GM19193 (cell line): ENCODE measurements at regions not wholly inside any gene's neighbourhood (a gene's known extent, or its start where the extent isn't known, plus 50 kb on each side); places are given as distances from the start of the nearest gene placed in this dataset.

Experiments used
- POLR2A ChIP-seq: IDR thresholded peaks from 4 replicates; pipeline ENCODE4 v1.6.1; 2011; ENCODE audit not compliant: insufficient read depth, insufficient read length; ENCODE audit errors: extremely low read depth

DNA sequence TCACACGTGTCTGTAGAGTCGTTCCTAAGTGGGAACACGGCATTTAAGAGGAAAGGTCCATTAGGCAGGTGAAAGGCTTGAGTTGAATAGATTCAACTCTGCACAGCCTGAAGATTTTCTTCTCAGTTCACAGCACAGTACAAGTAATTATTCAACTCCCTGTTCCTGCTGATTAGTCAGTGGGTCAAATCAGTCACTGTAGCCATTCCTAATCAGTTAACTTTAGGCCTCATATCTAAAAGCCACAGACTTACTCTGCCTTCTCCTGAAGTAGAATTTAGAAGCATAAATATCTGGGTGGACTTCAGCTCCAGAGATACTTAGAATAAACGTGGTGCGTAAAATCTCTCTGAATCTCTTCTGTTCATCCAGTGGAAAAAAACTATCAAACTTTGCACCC is 872.4 kb downstream of the C6orf118 start:
- no peak for TF ChIP-seq POLR2A

DNA sequence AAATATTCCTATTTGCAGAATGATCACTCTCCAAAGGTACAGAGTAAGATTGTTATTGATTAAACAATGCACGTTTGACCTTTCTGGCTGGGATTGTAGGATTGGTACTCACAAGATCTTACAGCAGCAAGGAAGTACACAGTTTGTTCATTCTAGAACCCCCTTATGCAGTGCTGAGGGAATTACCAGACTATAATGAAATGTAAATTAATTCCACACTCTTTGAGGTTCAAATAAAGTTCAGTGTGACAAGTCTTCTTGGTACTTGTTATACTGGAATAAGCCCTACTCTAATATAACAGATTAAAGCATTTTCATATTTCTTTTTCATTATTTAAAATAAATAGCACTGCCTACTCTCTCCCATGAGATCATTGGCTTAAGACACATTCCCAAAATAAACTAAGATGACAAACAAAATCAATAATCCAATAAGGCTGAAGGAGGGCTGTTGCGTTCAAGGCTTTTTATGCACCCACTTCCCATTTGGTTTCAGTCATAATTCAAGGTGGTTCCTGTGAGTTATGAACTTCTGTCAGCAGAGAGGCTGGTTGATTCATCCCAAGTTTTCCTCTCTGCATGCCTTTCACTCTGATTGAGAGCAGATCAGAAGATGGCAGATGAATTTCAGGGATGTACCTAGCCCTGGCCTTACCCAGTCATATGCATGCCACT is 881.5 kb downstream of the C6orf118 start:
- TF ChIP-seq POLR2A, result no peak

DNA sequence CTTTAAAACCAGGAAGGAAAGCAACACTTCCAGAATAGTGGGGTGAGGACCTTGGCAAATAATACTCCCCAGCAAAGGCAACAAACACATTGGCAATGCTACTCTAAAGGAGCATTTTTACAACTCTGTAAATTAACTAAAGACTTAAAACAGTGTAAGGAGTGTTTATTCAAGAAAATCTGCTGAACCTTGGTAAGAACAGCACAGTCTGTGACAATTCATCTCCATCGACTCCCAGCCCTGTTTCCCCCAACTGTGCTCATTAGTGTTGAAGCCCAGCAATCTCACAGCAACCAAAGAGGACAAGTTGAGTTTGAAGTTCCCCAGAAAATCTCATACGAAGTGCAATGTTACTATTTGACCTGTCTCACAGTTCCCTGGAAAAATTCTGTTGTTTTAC is 884.9 kb downstream of the C6orf118 start:
- TF ChIP-seq POLR2A, result no peak

DNA sequence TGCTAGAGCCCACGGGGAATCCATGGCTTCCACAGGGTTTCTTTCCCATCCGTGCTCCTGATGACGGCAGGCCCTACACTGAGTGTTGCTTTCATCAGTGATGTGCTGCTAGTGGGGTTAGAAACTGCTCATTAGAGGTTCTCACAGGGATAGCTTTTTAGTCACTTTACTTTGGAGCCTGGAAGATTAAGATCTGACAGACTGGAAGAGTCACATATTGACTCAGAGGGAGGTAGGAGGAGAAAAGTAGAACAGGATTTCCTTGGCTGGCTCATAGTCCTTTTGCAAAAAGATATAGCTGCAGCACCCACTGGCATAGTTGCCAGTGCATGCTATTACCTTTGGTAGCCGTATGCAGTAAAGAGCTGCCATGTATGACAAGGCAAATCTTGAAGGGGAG is 890.3 kb downstream of the C6orf118 start:
- TF ChIP-seq POLR2A, result no peak

DNA sequence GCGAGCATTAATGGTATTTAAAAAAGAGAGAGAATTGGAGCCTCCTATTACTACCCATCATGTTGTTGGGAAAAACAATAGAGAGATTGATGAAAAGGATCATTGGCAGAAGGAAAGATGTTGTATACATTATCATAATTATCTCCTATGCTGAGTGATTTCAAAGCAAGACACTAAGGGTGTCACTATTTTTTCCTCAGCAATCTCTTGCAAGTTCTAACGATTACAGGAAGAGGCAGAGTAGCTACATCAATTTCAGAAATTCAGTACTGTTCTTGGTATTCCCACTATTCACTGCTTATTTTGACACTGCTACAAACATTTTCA is 891.2 kb downstream of the C6orf118 start:
- no peak for TF ChIP-seq POLR2A

DNA sequence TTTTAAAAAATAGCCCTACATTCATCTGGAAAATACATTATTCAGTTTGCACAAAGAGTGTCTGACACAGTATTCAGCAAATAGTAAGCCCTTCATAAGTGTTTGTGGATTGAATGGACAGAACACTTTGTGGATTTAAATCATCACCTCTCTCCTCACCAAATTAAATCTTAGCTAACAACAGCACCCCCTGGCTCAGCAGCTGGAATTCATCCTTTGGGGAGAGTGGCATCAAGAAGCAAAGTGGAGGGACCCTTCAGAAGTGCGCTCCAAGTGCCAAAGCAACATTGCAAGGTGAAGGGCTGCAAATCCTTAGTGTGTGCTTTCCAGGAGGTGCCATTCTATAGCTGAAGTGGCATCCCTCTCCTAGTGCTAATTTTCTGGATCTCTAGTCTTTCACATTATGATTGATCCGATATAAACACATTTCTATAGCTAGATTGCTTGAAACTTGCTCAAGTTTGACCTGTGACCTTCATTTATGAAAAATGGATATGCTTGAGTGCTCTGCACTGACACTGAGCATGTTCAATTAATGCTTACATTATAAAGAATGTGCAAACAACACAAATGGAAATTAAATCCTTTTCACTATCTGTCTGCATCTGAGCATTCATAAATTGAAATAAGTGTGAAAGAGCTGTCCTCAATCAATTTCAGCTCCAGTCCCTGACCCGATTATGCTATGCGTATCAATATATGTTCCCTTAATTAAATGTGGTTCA is 891.7 kb downstream of the C6orf118 start:
- TF ChIP-seq POLR2A, result no peak

DNA sequence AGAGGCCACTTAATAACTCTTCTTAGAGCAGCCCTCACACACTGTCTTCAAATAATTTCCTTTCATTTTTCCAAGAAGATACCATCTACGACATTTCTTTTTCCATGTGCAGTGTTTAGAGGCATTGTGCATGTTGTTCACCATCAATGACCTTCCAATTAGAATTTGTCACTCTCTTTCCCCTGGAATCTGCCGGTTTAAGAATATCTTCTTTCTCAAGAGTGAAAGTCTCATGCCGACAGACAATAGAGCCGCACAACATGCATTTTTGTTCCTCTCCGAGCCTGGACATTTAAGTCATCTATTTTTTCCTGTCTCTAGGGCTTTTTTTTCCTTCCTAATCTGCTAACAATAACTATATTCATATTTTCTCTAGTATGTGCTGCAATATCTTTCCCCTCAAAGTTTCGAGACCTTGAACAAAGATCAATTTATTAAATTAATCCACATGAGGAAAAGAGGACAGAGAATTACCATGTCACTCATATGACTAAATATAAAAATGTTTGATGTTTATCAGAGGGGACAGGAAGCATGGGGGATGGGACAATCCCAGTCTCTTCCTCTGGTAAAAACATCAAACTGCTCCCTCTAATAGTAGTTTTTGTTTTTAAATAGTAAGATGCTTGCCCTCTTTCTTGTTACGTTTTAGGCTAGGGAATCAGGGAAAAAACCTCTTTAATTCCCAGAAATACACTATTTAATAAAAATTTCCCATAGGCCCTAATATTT is 893.4 kb downstream of the C6orf118 start:
- TF ChIP-seq POLR2A, result no peak

DNA sequence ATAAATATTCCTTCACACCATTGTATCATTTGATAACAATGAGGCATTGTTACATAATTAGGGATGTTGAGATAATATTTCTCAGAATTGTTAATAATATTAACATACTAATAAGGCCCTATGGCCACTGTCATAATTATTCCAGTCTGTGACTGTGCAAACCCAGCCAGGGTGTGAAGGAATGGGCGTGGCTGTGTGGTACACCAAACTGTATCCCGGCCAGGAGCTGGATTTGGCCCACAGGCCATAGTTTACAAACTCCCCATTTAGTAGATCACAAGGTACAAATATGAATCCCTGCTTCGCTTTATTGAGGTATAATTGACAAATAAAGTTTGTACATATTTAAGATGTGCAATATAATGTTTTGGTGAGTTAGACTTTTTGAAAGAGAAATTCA is 894.7 kb downstream of the C6orf118 start:
- TF ChIP-seq POLR2A, result no peak

DNA sequence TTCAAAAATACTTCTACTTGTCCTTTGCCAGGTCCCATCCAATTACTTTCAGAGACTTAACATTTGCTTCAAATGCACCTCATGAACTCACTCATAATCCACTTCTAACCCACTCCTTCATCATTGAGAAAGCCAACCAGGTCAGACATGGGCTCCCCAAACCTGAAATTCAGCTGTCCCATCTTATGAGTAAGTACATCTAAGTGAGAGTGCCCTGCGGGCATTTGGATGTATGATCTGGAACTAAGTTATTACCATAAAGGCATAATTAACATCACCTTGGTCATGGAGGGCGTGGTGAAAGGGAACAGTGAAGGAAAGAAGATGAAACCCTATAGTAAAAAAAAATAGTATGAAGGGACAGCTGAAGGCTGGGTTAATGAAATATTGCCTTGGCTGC is 896.8 kb downstream of the C6orf118 start:
- TF ChIP-seq POLR2A, result no peak

DNA sequence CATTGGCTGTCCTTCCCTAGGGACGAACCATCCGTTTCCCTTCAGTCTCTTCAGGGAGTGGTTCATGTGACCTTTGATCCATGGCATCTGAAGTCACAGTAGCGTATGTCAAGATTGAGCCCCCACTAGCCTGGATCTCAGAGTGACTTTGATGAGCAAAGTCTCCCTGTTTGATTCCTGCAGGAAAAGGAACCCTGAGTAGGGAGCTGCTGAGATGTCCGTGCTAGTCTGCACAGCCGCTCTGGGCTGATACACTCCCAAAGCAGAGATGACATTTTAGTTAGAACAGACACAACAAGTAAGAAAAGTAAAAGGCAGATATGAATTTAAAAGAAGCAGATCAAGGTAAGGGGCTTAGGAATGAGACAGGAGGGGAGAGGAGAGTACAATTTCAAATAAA is 899.4 kb downstream of the C6orf118 start:
- no peak for TF ChIP-seq POLR2A

DNA sequence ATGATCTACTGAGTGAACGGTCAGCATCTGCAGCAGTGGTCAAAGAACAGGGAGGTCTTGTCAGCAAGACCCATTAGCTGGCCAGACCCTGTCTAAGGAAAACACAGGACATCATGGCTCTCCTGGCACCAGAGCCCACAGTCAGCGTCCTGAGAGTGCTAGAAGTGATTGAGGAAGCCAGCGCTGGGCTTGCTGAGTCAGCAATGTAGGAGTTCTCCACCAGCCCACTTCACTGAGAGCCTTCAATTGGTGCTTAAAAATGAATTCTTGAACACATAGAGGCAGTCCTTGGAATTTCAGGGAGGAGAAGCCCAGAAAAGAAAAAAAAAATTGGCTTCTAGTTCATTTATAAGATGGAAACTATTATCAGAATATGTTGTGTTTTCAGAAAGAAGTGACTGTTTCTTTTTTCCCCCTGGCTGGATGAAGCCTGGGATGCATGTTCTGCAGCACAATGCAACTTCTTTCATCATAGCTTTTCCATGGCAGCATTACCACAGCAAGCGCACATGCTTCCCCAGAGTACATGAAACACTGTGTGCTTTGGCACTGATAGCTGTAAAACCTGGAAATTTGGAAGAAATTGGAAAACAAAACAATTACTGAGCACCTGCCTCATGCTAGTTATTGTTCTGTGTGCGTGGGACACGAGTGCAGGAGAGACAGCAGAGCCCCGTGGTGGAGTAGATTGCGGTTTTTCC is 899.9 kb downstream of the C6orf118 start:
- no peak for TF ChIP-seq POLR2A

DNA sequence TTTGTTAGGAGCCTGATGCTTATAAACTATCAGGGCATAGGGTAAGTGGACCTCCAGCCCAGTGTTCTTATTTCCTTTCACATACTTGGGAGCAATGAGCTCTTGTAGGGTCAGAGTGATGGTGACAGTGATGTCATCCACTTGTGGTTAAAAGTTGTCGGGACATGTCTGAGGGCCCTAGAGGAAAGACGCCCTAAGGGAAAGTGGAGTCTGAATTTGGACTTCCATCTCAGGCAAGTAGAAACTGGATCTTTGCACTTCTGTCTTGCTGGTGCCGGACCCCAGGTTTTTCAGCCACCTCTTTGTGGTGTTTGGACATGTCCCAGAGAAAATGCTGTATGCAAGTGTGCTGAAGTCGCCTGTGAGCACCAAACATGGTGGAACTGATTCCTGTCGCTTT is 900.5 kb downstream of the C6orf118 start:
- no peak for TF ChIP-seq POLR2A

DNA sequence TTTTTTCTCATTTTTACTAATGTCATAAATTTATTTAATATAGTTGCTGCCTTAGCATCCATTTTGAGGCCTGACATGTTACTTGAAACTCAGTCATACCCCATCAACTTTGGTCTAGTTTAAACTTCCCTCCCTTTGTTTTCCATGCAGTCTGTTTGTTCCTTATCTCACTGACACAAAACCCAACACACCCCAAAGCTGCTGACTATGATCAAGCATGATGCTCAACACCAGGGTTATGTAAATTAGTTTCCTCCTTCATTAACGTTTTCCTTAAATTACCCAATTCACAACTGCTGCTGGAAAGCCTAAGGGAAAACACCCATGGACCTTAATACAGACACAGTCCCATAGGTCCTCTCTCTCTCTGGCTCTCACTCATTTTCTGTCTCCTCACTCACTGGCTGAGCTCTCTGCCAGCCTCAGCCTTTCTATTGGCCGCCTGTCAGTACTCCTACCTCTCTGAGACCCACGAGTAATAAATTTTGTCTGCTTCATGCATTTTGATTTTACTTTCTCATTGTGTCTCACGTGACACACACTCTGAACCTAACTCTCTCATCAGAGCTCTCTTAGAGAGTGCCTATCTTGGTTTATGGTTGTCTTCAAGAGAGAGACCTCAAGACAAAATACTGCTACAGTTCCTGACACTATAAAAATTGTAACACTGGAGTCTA is 904.5 kb downstream of the C6orf118 start:
- TF ChIP-seq POLR2A, result no peak

DNA sequence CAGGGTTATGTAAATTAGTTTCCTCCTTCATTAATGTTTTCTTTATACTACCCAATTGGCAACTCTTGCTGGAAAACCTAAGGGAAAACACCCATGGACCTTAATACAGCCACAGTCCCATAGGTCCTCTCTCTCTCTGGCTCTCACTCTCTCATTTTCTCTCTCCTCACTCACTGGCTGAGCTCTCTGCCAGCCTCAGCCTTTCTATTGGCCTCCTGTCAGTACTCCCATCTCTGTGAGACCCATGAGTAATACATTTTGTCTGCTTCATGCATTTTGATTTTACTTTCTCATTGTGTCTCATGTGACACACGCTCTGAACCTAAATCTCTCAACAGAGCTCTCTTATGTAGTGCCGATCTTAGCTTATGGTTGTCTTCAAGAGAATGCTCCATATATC is 907.5 kb downstream of the C6orf118 start:
- TF ChIP-seq POLR2A, result no peak

DNA sequence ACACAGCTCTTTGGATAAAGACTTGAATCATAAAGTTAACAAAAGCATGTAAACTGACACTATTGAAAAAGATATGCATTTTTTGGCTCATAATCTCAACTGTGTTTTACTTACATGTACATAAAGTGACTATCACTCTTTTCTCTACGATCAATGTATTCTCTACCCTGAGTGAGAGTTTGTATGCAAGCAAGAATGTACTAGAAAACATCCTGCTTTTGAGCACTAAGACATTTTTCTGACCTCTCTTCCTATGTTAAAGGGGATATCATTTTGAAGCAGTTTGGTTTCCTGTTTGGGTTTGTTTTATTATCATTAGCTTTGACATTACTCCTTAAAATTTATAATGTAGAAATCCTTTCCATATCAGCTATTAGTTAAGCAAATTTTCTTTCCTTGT is 910.8 kb downstream of the C6orf118 start:
- TF ChIP-seq POLR2A, result no peak

DNA sequence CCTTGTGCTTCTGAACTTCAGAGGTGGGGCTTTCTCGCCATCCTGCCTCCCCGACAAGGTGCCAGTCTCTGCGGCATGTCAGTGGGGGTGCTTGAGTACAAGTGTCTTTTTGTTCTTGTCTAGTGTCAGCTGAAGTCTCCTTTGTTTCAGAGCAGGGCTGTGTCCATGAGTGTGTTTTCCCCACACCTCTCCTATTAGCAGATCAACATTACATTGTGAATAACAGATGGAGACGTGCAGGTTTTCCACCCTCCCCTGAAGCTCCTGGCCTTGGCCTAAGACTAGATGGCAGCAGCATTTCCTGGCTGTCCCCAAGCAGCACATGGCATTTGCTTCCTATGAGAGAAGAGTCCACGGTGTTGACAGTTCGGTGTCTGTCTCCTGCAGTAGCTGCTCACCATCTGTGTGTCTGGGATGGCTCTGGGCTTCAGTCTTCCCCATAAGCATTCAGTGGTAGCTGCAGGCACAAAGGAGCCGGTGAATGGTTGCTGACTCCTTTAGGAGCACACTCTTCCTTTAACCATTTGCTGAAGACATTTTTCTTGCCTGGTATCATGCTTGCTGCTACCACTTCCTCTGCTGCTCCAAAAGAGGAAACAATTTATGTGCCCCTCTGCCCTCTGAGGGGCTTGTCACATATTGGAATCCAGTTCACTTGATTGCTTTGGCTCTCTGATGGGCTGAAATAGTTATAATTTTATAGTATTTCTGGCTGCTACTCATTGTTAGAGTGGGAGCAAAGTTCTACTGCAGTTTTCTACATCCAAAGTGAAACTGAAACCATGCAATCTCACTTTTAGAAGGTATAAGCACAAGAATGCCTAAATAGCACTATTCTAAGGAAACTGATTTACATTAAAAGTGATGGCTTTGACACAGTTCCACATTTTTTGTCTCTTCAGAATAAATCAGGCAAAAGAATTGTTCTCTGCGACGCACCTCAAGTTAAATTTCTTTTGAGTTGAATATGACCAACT is 913.0 kb downstream of the C6orf118 start:
- TF ChIP-seq POLR2A, result no peak
